Smooth muscle cell (in vitro differentiated cells): ENCODE measurements at regions not wholly inside any gene's neighbourhood (a gene's known extent, or its start where the extent isn't known, plus 50 kb on each side); places are given as distances from the start of the nearest gene placed in this dataset.

Source experiments
- DNase-seq: peaks from one replicate; lab custom pipeline; 2025; ENCODE audit not compliant: unreplicated experiment; lab: John Stamatoyannopoulos, UW
- H2AFZ ChIP-seq: fragments of 200-600 bp; sonication (generic); 2 replicates; pipeline ENCODE4 v1.6.0; 2016; ENCODE audit warnings: antibody characterized with exemption, low read depth, mild to moderate bottlenecking
- H3F3A ChIP-seq: fragments of 200-600 bp; sonication (generic); 2 replicates; pipeline ENCODE4 v1.6.0; 2017; ENCODE audit warnings: antibody characterized with exemption, low read depth
- H3K27ac ChIP-seq: fragments of 200-600 bp; sonication (generic); 2 replicates; pipeline ENCODE4 v1.5.1; 2016; ENCODE audit warnings: low read depth, mild to moderate bottlenecking
- H3K27me3 ChIP-seq: fragments of 200-600 bp; sonication (generic); 2 replicates; pipeline ENCODE4 v1.6.1; 2016; ENCODE audit warnings: low read depth, mild to moderate bottlenecking
- H3K36me3 ChIP-seq: fragments of 200-600 bp; sonication (generic); 2 replicates; pipeline ENCODE4 v1.5.1; 2016; ENCODE audit warnings: low read depth
- H3K4me1 ChIP-seq: fragments of 200-600 bp; sonication (generic); 2 replicates; pipeline ENCODE4 v1.5.1; 2016; ENCODE audit warnings: low read depth
- H3K4me2 ChIP-seq: fragments of 200-600 bp; sonication (generic); 2 replicates; pipeline ENCODE4 v1.6.0; 2016; ENCODE audit warnings: mild to moderate bottlenecking
- H3K4me3 ChIP-seq: fragments of 200-600 bp; sonication (generic); 2 replicates; pipeline ENCODE4 v1.5.1; 2016; ENCODE audit warnings: mild to moderate bottlenecking
- H3K79me2 ChIP-seq: fragments of 200-600 bp; sonication (generic); 2 replicates; pipeline ENCODE4 v1.6.0; 2016; ENCODE audit warnings: low read depth, mild to moderate bottlenecking
- H3K9ac ChIP-seq: fragments of 200-600 bp; sonication (generic); 2 replicates; pipeline ENCODE4 v1.6.0; 2016; ENCODE audit warnings: low read depth
- H3K9me3 ChIP-seq: fragments of 200-600 bp; sonication (generic); replicated peaks from 2 replicates; pipeline ENCODE4 v1.5.1; 2016; ENCODE audit warnings: low read depth
- H4K20me1 ChIP-seq: fragments of 200-600 bp; sonication (generic); 2 replicates; pipeline ENCODE4 v1.6.0; 2016; ENCODE audit warnings: low read depth
- WGBS: methylation state at CpG from one replicate; pipeline ENCODE4 v1.1.7; 2016; ENCODE audit warnings: low lambda C conversion rate; 5-methylcytosine and 5-hydroxymethylcytosine counted together
- TF ChIP-seq, protein P1 (sequence below): fragments of 200-600 bp; sonication (generic); IDR thresholded peaks from 2 replicates; pipeline ENCODE4 v1.5.1; 2017; ENCODE audit warnings: borderline replicate concordance, mild to moderate bottlenecking, antibody characterized with exemption; ENCODE audit not compliant: insufficient read depth, poor library complexity, severe bottlenecking

DNA sequence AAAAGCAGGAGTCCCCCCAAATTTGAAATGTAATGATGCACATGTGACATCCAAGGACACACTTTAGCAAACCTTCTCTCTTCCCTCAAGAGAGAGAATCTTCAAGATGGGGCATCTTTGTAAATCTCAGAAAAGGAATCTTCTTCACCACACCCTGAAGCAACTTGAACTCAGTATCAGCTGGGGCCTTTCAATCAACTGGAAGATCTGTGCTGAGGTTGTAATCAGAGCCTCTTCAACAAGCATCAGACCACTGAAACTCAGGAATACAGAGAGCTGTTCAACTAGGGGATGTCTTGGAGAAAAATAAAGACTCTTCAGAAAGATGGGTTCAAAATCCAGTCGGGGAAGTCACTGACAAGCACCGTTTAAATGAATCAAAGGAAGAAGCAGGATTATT is 92.5 kb upstream of the CAMK1G start:
- Histone ChIP-seq H3K4me3 (no peak overlapping the region), H3K9me3 (no peaks in the 10 kb centered on the region), H3F3A (no peaks in the 10 kb centered on the region), H3K4me2 (no peak overlapping the region), H3K9ac (no peak overlapping the region), H3K27ac (no peak overlapping the region), H3K4me1 (no peaks in the 10 kb centered on the region), H2AFZ (no peak overlapping the region), H4K20me1 (no peaks in the 10 kb centered on the region), H3K36me3 (peaks cover 7% of the 10 kb centered on the region), H3K79me2 (no peaks in the 10 kb centered on the region), H3K27me3 (no peaks in the 10 kb centered on the region)
- DNase-seq, result no peak
- 93% methylated on average over 2 of the region's 2 CpGs for WGBS
- TF ChIP-seq, protein P1, sequence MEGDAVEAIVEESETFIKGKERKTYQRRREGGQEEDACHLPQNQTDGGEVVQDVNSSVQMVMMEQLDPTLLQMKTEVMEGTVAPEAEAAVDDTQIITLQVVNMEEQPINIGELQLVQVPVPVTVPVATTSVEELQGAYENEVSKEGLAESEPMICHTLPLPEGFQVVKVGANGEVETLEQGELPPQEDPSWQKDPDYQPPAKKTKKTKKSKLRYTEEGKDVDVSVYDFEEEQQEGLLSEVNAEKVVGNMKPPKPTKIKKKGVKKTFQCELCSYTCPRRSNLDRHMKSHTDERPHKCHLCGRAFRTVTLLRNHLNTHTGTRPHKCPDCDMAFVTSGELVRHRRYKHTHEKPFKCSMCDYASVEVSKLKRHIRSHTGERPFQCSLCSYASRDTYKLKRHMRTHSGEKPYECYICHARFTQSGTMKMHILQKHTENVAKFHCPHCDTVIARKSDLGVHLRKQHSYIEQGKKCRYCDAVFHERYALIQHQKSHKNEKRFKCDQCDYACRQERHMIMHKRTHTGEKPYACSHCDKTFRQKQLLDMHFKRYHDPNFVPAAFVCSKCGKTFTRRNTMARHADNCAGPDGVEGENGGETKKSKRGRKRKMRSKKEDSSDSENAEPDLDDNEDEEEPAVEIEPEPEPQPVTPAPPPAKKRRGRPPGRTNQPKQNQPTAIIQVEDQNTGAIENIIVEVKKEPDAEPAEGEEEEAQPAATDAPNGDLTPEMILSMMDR, result no peak

DNA sequence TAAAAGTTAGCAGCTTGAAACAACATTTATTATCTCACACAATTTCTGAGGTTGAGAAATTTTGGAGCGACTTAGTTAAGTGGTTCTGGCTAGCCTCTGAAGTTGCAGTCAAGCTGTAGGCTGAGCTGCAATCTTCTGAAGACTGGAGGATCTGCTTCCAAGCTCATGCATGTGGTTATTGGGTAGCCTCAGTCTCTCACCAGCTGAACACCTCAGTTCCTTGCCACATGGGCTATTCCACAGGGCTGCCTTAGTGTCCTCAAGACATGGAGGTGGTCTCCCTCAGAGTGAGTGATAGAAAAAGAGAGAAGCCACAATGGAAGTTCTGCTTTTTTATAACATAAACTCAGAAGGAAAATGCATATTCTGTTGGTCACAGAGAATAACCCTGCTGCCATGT is 92.0 kb upstream of the CAMK1G start:
- Histone ChIP-seq H3K27ac (no peak overlapping the region), H3K4me1 (no peaks in the 10 kb centered on the region), H2AFZ (no peak overlapping the region), H3F3A (no peaks in the 10 kb centered on the region), H3K79me2 (no peaks in the 10 kb centered on the region), H3K9me3 (no peaks in the 10 kb centered on the region), H3K4me2 (no peak overlapping the region), H3K27me3 (no peaks in the 10 kb centered on the region), H4K20me1 (no peaks in the 10 kb centered on the region), H3K4me3 (no peak overlapping the region), H3K9ac (no peak overlapping the region), H3K36me3 (peaks cover 7% of the 10 kb centered on the region)
- 75% methylated on average over 1 of the region's 1 CpG for WGBS
- TF ChIP-seq, protein P1, result no peak
- no peak for DNase-seq

DNA sequence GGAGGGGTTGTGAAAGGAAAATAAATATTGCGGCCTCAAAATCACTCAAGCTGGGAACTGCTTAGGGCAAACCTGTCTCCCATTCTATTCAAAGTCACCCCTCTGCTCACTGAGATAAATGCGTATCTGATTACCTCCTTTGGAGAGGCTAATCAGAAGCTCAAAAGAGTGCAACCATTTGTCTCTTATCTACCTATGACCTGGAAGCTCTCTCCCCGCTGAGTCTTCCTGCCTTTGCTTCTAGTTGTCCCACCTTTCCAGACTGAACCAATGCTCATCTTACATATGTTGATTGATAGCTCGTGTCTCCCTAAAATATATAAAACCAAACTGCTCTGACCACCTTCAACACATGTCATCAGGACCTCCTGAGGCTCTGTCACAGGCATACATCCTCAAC is 91.6 kb upstream of the CAMK1G start:
- TF ChIP-seq, protein P1, result no peak
- WGBS, result 88% methylated on average over 4 of the region's 4 CpGs
- no peak overlapping the region for H3K27ac ChIP-seq
- H3K4me1 ChIP-seq, result no peaks in the 10 kb centered on the region
- no peak overlapping the region for H3K4me3 ChIP-seq
- H3K36me3 ChIP-seq, result peaks cover 7% of the 10 kb centered on the region
- H3F3A ChIP-seq, result no peaks in the 10 kb centered on the region
- no peaks in the 10 kb centered on the region for H3K79me2 ChIP-seq
- no peak for DNase-seq
- H3K27me3 ChIP-seq, result no peaks in the 10 kb centered on the region
- no peak overlapping the region for H3K9ac ChIP-seq
- no peaks in the 10 kb centered on the region for H3K9me3 ChIP-seq
- no peaks in the 10 kb centered on the region for H4K20me1 ChIP-seq
- H3K4me2 ChIP-seq, result no peak overlapping the region
- H2AFZ ChIP-seq, result no peak overlapping the region

DNA sequence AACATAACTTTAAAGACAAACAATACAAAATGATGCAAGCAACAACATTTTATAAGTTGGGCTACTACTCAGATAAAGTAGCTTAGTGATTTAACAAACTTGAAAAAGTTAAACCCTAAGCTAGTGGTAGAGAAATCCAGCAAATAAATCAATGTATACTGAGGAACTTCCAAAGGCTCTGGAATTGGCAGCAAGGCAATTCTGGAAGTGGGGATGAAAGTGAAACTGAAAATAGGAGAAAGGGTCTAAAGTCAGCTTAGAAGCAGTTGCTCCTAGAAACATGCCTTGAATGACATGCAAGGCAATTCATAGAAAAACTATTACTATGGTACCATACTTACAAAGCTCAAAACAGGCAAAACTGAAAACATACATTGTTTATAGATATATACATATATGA is 90.0 kb upstream of the CAMK1G start:
- TF ChIP-seq, protein P1, result no peak

More for the DNA sequence above, 90.0 kb upstream of the CAMK1G start:
- no peak overlapping the region for H3K4me3 ChIP-seq
- H2AFZ ChIP-seq, result no peak overlapping the region
- no peaks in the 10 kb centered on the region for H3K27me3 ChIP-seq
- no peak for DNase-seq
- no peak overlapping the region for H3K9ac ChIP-seq
- no peaks in the 10 kb centered on the region for H4K20me1 ChIP-seq
- H3K36me3 ChIP-seq, result peaks cover 7% of the 10 kb centered on the region
- no peaks in the 10 kb centered on the region for H3K4me1 ChIP-seq
- no peak overlapping the region for H3K27ac ChIP-seq
- no peaks in the 10 kb centered on the region for H3K9me3 ChIP-seq
- H3K4me2 ChIP-seq, result peak overlapping the region; percentile 65
- no peaks in the 10 kb centered on the region for H3F3A ChIP-seq
- H3K79me2 ChIP-seq, result no peaks in the 10 kb centered on the region
